GM12878 (cell line): ENCODE measurements at regions not wholly inside any gene's neighbourhood (a gene's known extent, or its start where the extent isn't known, plus 50 kb on each side); places are given as distances from the start of the nearest gene placed in this dataset.

Source experiments
- ATAC-seq: fragments of 200-7000 bp; cut with Tn5 transposase; 3 replicates; pipeline ENCODE4 v1.9.1; 2020; ENCODE audit warnings: mild to moderate bottlenecking, moderate library complexity
- BruUV-seq: library from RNA; stranded (reverse); fragments of 400-500 nt; replicated peaks from 2 replicates; lab custom pipeline; 2021; lab: Mats Ljungman, UMichigan
- CTCF ChIA-PET: fragments of 300-600 bp; sonication (Branson Sonifier 250); formaldehyde crosslinking; extraction: SDS; loops from one replicate; lab custom pipeline; 2021; ENCODE audit warnings: inconsistent platforms; lab: Yijun Ruan, JAX
- POLR2A ChIA-PET: fragments of 350-600 bp; formaldehyde crosslinking; extraction: SDS; loops from one replicate; lab custom pipeline; 2021; ENCODE audit warnings: inconsistent platforms; lab: Charles Lee
- RAD21 ChIA-PET: fragments of 300-600 bp; sonication (Branson Sonifier 250); formaldehyde crosslinking; loops from one replicate; lab custom pipeline; 2023; ENCODE audit warnings: antibody characterized with exemption; ENCODE audit not compliant: unreplicated experiment; lab: Charles Lee
- SMC1A ChIA-PET: fragments of 300-600 bp; sonication (Branson Sonifier 250); formaldehyde crosslinking; loops from one replicate; lab custom pipeline; 2023; ENCODE audit not compliant: unreplicated experiment, uncharacterized antibody; lab: Charles Lee
- DNase-seq: peaks from one replicate; pipeline ENCODE4 v3.0.0-alpha.2; 2011; ENCODE audit warnings: low read depth, low spot score
- FAIRE-seq: peaks from 3 replicates; lab custom pipeline; 2011; peaks lifted over from hg19 to GRCh38; lab: Jason Lieb, UNC
- H2AFZ ChIP-seq: 2 replicates; pipeline ENCODE4 v1.6.0; 2011; ENCODE audit warnings: low read depth, low read length, control low read depth; ENCODE audit not compliant: control insufficient read depth
- H3K27ac ChIP-seq: 2 replicates; pipeline ENCODE4 v1.5.1; 2011; ENCODE audit warnings: control low read depth; ENCODE audit not compliant: control insufficient read depth, insufficient read depth
- H3K27me3 ChIP-seq, 2 experiments: replicated peaks in 1 of 2; 2 replicates each; pipeline versions ENCODE4 v1.6.0 to v1.6.1; 2011; ENCODE audit warnings: low read length in 1 of 2; ENCODE audit not compliant: control insufficient read depth in 2 of 2, insufficient read depth in 2 of 2
- H3K36me3 ChIP-seq, 2 experiments: 2 replicates each; pipeline ENCODE4 v1.5.1; 2011; ENCODE audit warnings: low read length in 1 of 2; ENCODE audit not compliant: control insufficient read depth in 2 of 2, insufficient read depth in 2 of 2
- H3K4me1 ChIP-seq: 2 replicates; pipeline ENCODE4 v1.6.1; 2011; ENCODE audit warnings: mild to moderate bottlenecking, low read length, moderate library complexity, mixed read lengths; ENCODE audit not compliant: control insufficient read depth, insufficient read depth
- H3K4me2 ChIP-seq: 2 replicates; pipeline ENCODE4 v1.6.0; 2011; ENCODE audit warnings: control low read depth; ENCODE audit not compliant: control insufficient read depth, insufficient read depth
- H3K4me3 ChIP-seq: fragments of 200-600 bp; sonication (generic); 2 replicates; pipeline ENCODE4 v1.5.1; 2016
- H3K79me2 ChIP-seq: 2 replicates; pipeline ENCODE4 v1.6.0; 2011; ENCODE audit warnings: low read length; ENCODE audit not compliant: control insufficient read depth, insufficient read depth
- H3K9ac ChIP-seq: 2 replicates; pipeline ENCODE4 v1.8.0; 2011; ENCODE audit warnings: low read length, control low read depth, mixed read lengths; ENCODE audit not compliant: control insufficient read depth, insufficient read depth
- H3K9me3 ChIP-seq: replicated peaks from 3 replicates; pipeline ENCODE4 v1.5.1; 2011; ENCODE audit warnings: mild to moderate bottlenecking, low read length; ENCODE audit not compliant: control insufficient read depth, insufficient read depth
- H4K20me1 ChIP-seq: 2 replicates; pipeline ENCODE4 v1.6.0; 2011; ENCODE audit not compliant: control insufficient read depth, insufficient read depth
- ASH2L ChIP-seq: fragments of 300-600, 200-600 bp; sonication (generic); IDR thresholded peaks from 2 replicates; pipeline ENCODE4 v1.6.1; 2017; ENCODE audit warnings: low read depth, mild to moderate bottlenecking, borderline replicate concordance
- BMI1 ChIP-seq: fragments of 450-650 bp; IDR thresholded peaks from 2 replicates; pipeline ENCODE4 v1.6.1; 2016; ENCODE audit warnings: mild to moderate bottlenecking, moderate library complexity, borderline replicate concordance
- CREM ChIP-seq: IDR thresholded peaks from 2 replicates; pipeline ENCODE4 v1.6.1; 2014; ENCODE audit warnings: antibody characterized with exemption, low read depth
- E4F1 ChIP-seq: fragments of 450-650 bp; IDR thresholded peaks from 2 replicates; pipeline ENCODE4 v1.6.1; 2018; ENCODE audit warnings: borderline replicate concordance, mild to moderate bottlenecking; ENCODE audit not compliant: partially characterized antibody
- EGR1 ChIP-seq, 2 experiments: IDR thresholded peaks; 1 replicate in 1 of 2; 2 replicates in 1 of 2; pipeline ENCODE4 v1.6.1; 2011 to 2012; ENCODE audit warnings: low read depth in 2 of 2, low read length in 2 of 2, borderline replicate concordance in 1 of 2, mild to moderate bottlenecking in 1 of 2, moderate library complexity in 1 of 2
- EZH2 ChIP-seq: IDR thresholded peaks from 2 replicates; pipeline ENCODE4 v1.6.1; 2012; ENCODE audit warnings: low read depth, mild to moderate bottlenecking, control low read depth, inconsistent platforms, low read length, borderline replicate concordance; ENCODE audit not compliant: control insufficient read depth
- FOXM1 ChIP-seq: IDR thresholded peaks from 2 replicates; pipeline ENCODE4 v1.6.1; 2012; ENCODE audit warnings: low read depth, mild to moderate bottlenecking, inconsistent platforms, low read length, moderate library complexity
- GABPA ChIP-seq: IDR thresholded peaks from 2 replicates; pipeline ENCODE4 v1.6.1; 2014; ENCODE audit warnings: antibody characterized with exemption, low read depth, mild to moderate bottlenecking, inconsistent platforms
- GATAD2B ChIP-seq: fragments of 450-650 bp; conservative IDR thresholded peaks from 2 replicates; pipeline ENCODE4 v1.6.1; 2017; ENCODE audit warnings: low read depth, mild to moderate bottlenecking, moderate library complexity
- TAF1 ChIP-seq: IDR thresholded peaks from 2 replicates; pipeline ENCODE4 v1.6.1; 2011; ENCODE audit warnings: mild to moderate bottlenecking, low read depth, low read length, borderline replicate concordance
- TARDBP ChIP-seq: IDR thresholded peaks from 2 replicates; pipeline ENCODE4 v1.6.1; 2016; ENCODE audit warnings: borderline replicate concordance
- ZNF217 ChIP-seq: fragments of 450-650 bp; IDR thresholded peaks from 2 replicates; pipeline ENCODE4 v1.6.1; 2017; ENCODE audit warnings: antibody characterized with exemption, mild to moderate bottlenecking
- ZNF24 ChIP-seq: fragments of 450-650 bp; IDR thresholded peaks from 2 replicates; pipeline ENCODE4 v1.6.1; 2017; ENCODE audit warnings: antibody characterized with exemption, mild to moderate bottlenecking
- WGBS: methylation state at CpG from one replicate; pipeline ENCODE4 v1.1.6; 2016; ENCODE audit warnings: low lambda C conversion rate; ENCODE audit not compliant: insufficient replicate concordance, insufficient coverage; ENCODE audit errors: missing lambda C conversion rate; 5-methylcytosine and 5-hydroxymethylcytosine counted together
- in situ Hi-C: fragments of 300-500 bp; cut with MboI; formaldehyde crosslinking; loops from 9 replicates; pipeline ENCODE4 v1.14.3; 2018; ENCODE audit warnings: mixed read lengths
- intact Hi-C: fragments of 100-400 bp; cut with micrococcal nuclease; formaldehyde crosslinking; loops from one replicate; pipeline ENCODE4 v1.14.2; 2022; ENCODE audit not compliant: unreplicated experiment
- TF ChIP-seq, protein P1 (sequence below): IDR thresholded peaks from 2 replicates; pipeline ENCODE4 v1.6.1; 2011; ENCODE audit warnings: borderline replicate concordance, low read depth, mild to moderate bottlenecking, moderate library complexity, mixed read lengths, low read length; ENCODE audit not compliant: insufficient read depth; ENCODE audit errors: extremely low read length
- TF ChIP-seq, protein P2 (sequence below): IDR thresholded peaks from 2 replicates; pipeline ENCODE4 v1.6.1; 2012; ENCODE audit warnings: low read depth, low read length, improper control_type of control experiment

DNA sequence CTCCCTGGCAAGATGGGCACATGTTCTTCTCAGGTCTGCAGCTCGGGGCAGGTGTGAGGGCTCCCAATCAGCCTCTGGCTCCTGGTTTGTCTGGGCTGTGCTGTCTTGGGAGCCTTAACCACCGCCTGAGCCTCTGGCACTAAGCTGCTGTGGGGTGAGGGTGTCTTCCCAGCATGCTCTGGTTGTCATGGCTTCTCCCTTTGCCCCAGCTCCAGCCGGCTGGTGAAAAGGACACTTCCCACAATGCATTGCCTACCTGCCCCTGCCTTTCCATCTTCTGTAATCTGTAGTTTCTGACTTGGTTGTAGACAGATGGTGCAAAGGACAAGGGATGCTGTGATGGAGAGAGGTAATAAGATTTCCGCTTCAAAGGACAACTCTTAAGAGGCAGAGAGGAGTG is 295.3 kb downstream of the TLE3 start:
- CTCF ChIA-PET: no interaction called here
- ATAC-seq (no peak), FAIRE-seq (no peak), DNase-seq (no peak)
- in situ Hi-C loops (no loop called here), intact Hi-C loops (no loop called here)
- BruUV-seq: no TSS peak
- H3K4me3 ChIP-seq: no peak overlapping the region
- no peaks in the 10 kb centered on the region for H4K20me1 ChIP-seq
- H3K9ac ChIP-seq: no peak overlapping the region
- TF ChIP-seq BMI1: no peak
- TF ChIP-seq ASH2L: no peak
- no peak for TF ChIP-seq ZNF24
- no peak for TF ChIP-seq GATAD2B
- no peak for TF ChIP-seq EZH2
- TF ChIP-seq, protein P1, sequence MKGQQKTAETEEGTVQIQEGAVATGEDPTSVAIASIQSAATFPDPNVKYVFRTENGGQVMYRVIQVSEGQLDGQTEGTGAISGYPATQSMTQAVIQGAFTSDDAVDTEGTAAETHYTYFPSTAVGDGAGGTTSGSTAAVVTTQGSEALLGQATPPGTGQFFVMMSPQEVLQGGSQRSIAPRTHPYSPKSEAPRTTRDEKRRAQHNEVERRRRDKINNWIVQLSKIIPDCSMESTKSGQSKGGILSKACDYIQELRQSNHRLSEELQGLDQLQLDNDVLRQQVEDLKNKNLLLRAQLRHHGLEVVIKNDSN: no peak
- no peak for TF ChIP-seq TARDBP
- peaks cover 0 to 11% of the 10 kb centered on the region in 2 experiments for H3K27me3 ChIP-seq
- no peak overlapping the region for H3K4me2 ChIP-seq
- RAD21 ChIA-PET: no interaction called here
- no peaks in the 10 kb centered on the region for H3K9me3 ChIP-seq
- SMC1A ChIA-PET: no interaction called here
- 43% methylated on average over 4 of the region's 4 CpGs for WGBS
- H3K27ac ChIP-seq: no peak overlapping the region
- POLR2A ChIA-PET: no interaction called here
- H3K36me3 ChIP-seq: no peaks in the 10 kb centered on the region
- no peaks in the 10 kb centered on the region for H3K4me1 ChIP-seq
- no peaks in the 10 kb centered on the region for H3K79me2 ChIP-seq
- no peak overlapping the region for H2AFZ ChIP-seq

- Histone ChIP-seq H3K4me3 (no peak overlapping the region), H3K9me3 (no peaks in the 10 kb centered on the region), H3K79me2 (no peaks in the 10 kb centered on the region), H4K20me1 (no peaks in the 10 kb centered on the region), H3K27ac (no peak overlapping the region), H2AFZ (no peak overlapping the region), H3K36me3 (no peaks in the 10 kb centered on the region), H3K27me3 (peaks cover 0 to 11% of the 10 kb centered on the region in 2 experiments), H3K4me2 (no peak overlapping the region), H3K9ac (no peak overlapping the region), H3K4me1 (no peaks in the 10 kb centered on the region)
- FAIRE-seq: no peak
- WGBS: 45% methylated on average over 3 of the region's 3 CpGs
- in situ Hi-C loops (no loop called here), intact Hi-C loops (no loop called here)
- ChIA-PET RAD21 (no interaction called here), SMC1A (no interaction called here), CTCF (no interaction called here), POLR2A (no interaction called here)
- ATAC-seq: no peak
- no peak for DNase-seq
- no TSS peak for BruUV-seq
- TF ChIP-seq GABPA (no peak), ZNF217 (no peak), TAF1 (no peak), EGR1 (IDR thresholded peaks at IDR 0.05; ENCODE audit: borderline replicate concordance in 1 of 2, low read depth in 2 of 2, low read length in 2 of 2) (no peak), E4F1 (no peak), FOXM1 (no peak), CREM (no peak)
- TF ChIP-seq, protein P2, sequence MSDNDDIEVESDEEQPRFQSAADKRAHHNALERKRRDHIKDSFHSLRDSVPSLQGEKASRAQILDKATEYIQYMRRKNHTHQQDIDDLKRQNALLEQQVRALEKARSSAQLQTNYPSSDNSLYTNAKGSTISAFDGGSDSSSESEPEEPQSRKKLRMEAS: no peak
Measured at GRCh38 chr15:69804786-69805185, 292.9 kb downstream of the TLE3 start.
